ENCODE measurements at regions not wholly inside any gene's neighbourhood (a gene's known extent, or its start where the extent isn't known, plus 50 kb on each side); places are given as distances from the start of the nearest gene placed in this dataset.
"Not testable (repeated sequence)": the region's sequence is repeated elsewhere in the genome, so short reads cannot be mapped to it uniquely, and the experiment has no call there.

- Mint-ChIP-seq H3K4me3 (no peak overlapping the region), H3K27me3 (ENCODE audit: low read depth in 2 of 2) (no peaks in the 10 kb centered on the region), H3K27ac (no peak overlapping the region), H3K9me3 (peaks cover 10 to 17% of the 10 kb centered on the region in 2 donors), H3K4me1 (no peaks in the 10 kb centered on the region), H3K36me3 (no peaks in the 10 kb centered on the region)
- H3K4me3 ChIP-seq (ENCODE audit: low read length): no peak overlapping the region
- H3K27ac ChIP-seq (ENCODE audit: low read length): no peak overlapping the region
- intact Hi-C loops (cut with micrococcal nuclease): no loop called here
- H3K9me3 ChIP-seq (ENCODE audit: control insufficient read depth, insufficient read depth, low read length): no peaks in the 10 kb centered on the region
- no peak for ATAC-seq
- no peak for TF ChIP-seq CTCF (IDR thresholded peaks at IDR 0.05)
- no peak for DNase-seq
- H3K36me3 ChIP-seq (ENCODE audit: control insufficient read depth, insufficient read depth, low read length): no peaks in the 10 kb centered on the region
- no peaks in the 10 kb centered on the region for H3K27me3 ChIP-seq (ENCODE audit: control insufficient read depth, insufficient read depth, low read length)
- WGBS (ENCODE audit: insufficient coverage): 87% methylated on average over 5 of the region's 5 CpGs
- no peaks in the 10 kb centered on the region for H3K4me1 ChIP-seq (ENCODE audit: control insufficient read depth, insufficient read depth, low read length)
Measured at GRCh38 chr3:191133359-191133758, 65.7 kb upstream of the OSTN start.

GRCh38 chr3:191131305-191131704, 67.7 kb upstream of the OSTN start:
- H3K9me3 ChIP-seq (ENCODE audit: control insufficient read depth, insufficient read depth, low read length): no peaks in the 10 kb centered on the region
- no peak for TF ChIP-seq CTCF (IDR thresholded peaks at IDR 0.05)
- WGBS (ENCODE audit: insufficient coverage): 98% methylated on average over 4 of the region's 4 CpGs
- H3K27me3 ChIP-seq (ENCODE audit: control insufficient read depth, insufficient read depth, low read length): no peaks in the 10 kb centered on the region
- no peaks in the 10 kb centered on the region for H3K4me1 Mint-ChIP-seq
- intact Hi-C loops (cut with micrococcal nuclease): no loop called here
- no peaks in the 10 kb centered on the region for H3K27me3 Mint-ChIP-seq (ENCODE audit: low read depth in 2 of 2)
- H3K4me3 ChIP-seq (ENCODE audit: low read length): no peak overlapping the region
- no peak for ATAC-seq
- no peaks in the 10 kb centered on the region for H3K4me1 ChIP-seq (ENCODE audit: control insufficient read depth, insufficient read depth, low read length)
- H3K36me3 ChIP-seq (ENCODE audit: control insufficient read depth, insufficient read depth, low read length): no peaks in the 10 kb centered on the region
- H3K4me3 Mint-ChIP-seq: no peak overlapping the region
- no peaks in the 10 kb centered on the region for H3K36me3 Mint-ChIP-seq
- H3K9me3 Mint-ChIP-seq: peaks cover 9 to 14% of the 10 kb centered on the region in 2 donors
- no peak overlapping the region for H3K27ac ChIP-seq (ENCODE audit: low read length)
- no peak for DNase-seq
- no peak overlapping the region for H3K27ac Mint-ChIP-seq

GRCh38 chr3:191124891-191125290, 74.2 kb upstream of the OSTN start:
- H3K9me3 Mint-ChIP-seq; H3K27me3 ChIP-seq (ENCODE audit: control insufficient read depth, insufficient read depth, low read length); H3K4me1 Mint-ChIP-seq; H3K9me3 ChIP-seq (ENCODE audit: control insufficient read depth, insufficient read depth, low read length); intact Hi-C loops (cut with micrococcal nuclease); ATAC-seq; H3K27ac Mint-ChIP-seq; DNase-seq; H3K4me3 ChIP-seq (ENCODE audit: low read length); H3K4me3 Mint-ChIP-seq; H3K36me3 ChIP-seq (ENCODE audit: control insufficient read depth, insufficient read depth, low read length); H3K27ac ChIP-seq (ENCODE audit: low read length); H3K36me3 Mint-ChIP-seq; H3K27me3 Mint-ChIP-seq (ENCODE audit: low read depth in 2 of 2); H3K4me1 ChIP-seq (ENCODE audit: control insufficient read depth, insufficient read depth, low read length): not testable (repeated sequence)
- 96% methylated on average over 28 of the region's 30 CpGs for WGBS (ENCODE audit: insufficient coverage)

GRCh38 chr3:191123946-191124345, 75.1 kb upstream of the OSTN start:
- ATAC-seq (no peak), DNase-seq (no peak)
- Mint-ChIP-seq H3K4me3 (no peak overlapping the region), H3K4me1 (no peaks in the 10 kb centered on the region), H3K9me3 (peaks cover 4% of the 10 kb centered on the region in 2 donors), H3K36me3 (no peaks in the 10 kb centered on the region), H3K27me3 (ENCODE audit: low read depth in 2 of 2) (no peaks in the 10 kb centered on the region), H3K27ac (no peak overlapping the region)
- H3K27me3 ChIP-seq (ENCODE audit: control insufficient read depth, insufficient read depth, low read length): no peaks in the 10 kb centered on the region
- H3K36me3 ChIP-seq (ENCODE audit: control insufficient read depth, insufficient read depth, low read length): no peaks in the 10 kb centered on the region
- WGBS (ENCODE audit: insufficient coverage): 50% methylated on average over 1 of the region's 2 CpGs
- intact Hi-C loops (cut with micrococcal nuclease): no loop called here
- H3K9me3 ChIP-seq (ENCODE audit: control insufficient read depth, insufficient read depth, low read length): no peaks in the 10 kb centered on the region
- H3K4me3 ChIP-seq (ENCODE audit: low read length): no peak overlapping the region
- no peak for TF ChIP-seq CTCF (IDR thresholded peaks at IDR 0.05)
- no peak overlapping the region for H3K27ac ChIP-seq (ENCODE audit: low read length)
- no peaks in the 10 kb centered on the region for H3K4me1 ChIP-seq (ENCODE audit: control insufficient read depth, insufficient read depth, low read length)

Data from natural killer cell (primary cell).